ENCODE measurements at regions not wholly inside any gene's neighbourhood (a gene's known extent, or its start where the extent isn't known, plus 50 kb on each side); places are given as distances from the start of the nearest gene placed in this dataset.

- no peak for DNase-seq (ENCODE audit: low read depth in 6 of 9, low spot score in 9 of 9)
- H3K4me3 ChIP-seq (ENCODE audit: low read length in 2 of 2) = no peak overlapping the region
- H3K36me3 ChIP-seq (ENCODE audit: control insufficient read depth in 2 of 2, insufficient read depth in 2 of 2, low read length in 1 of 2) = no peaks in the 10 kb centered on the region
- H3K9me3 ChIP-seq (ENCODE audit: control insufficient read depth in 2 of 2, insufficient read depth in 1 of 2, low read length in 1 of 2) = peaks cover 0 to 10% of the 10 kb centered on the region in 2 donors
- H3K27me3 ChIP-seq (ENCODE audit: control insufficient read depth in 2 of 2, insufficient read depth in 1 of 2, low read length in 1 of 2) = no peaks in the 10 kb centered on the region
- no peak overlapping the region for H3K27ac ChIP-seq (ENCODE audit: low read depth in 1 of 2, low read length in 1 of 2)
- H3K4me1 ChIP-seq (ENCODE audit: control insufficient read depth in 2 of 2, insufficient read depth in 2 of 2, low read length in 2 of 2) = no peaks in the 10 kb centered on the region
- WGBS = 90% methylated on average over 3 of the region's 3 CpGs
These were observed 1235.4 kb upstream of the GJE1 start for GRCh38 chr6:140897349-140897748.

GRCh38 chr6:140893432-140893831, 1239.3 kb upstream of the GJE1 start:
- Histone ChIP-seq H3K27ac (ENCODE audit: low read depth in 1 of 2, low read length in 1 of 2) (no peak overlapping the region), H3K36me3 (ENCODE audit: control insufficient read depth in 2 of 2, insufficient read depth in 2 of 2, low read length in 1 of 2) (no peaks in the 10 kb centered on the region), H3K9me3 (ENCODE audit: control insufficient read depth in 2 of 2, insufficient read depth in 1 of 2, low read length in 1 of 2) (peaks cover 0 to 4% of the 10 kb centered on the region in 2 donors), H3K4me1 (ENCODE audit: control insufficient read depth in 2 of 2, insufficient read depth in 2 of 2, low read length in 2 of 2) (no peaks in the 10 kb centered on the region), H3K4me3 (ENCODE audit: low read length in 2 of 2) (no peak overlapping the region), H3K27me3 (ENCODE audit: control insufficient read depth in 2 of 2, insufficient read depth in 1 of 2, low read length in 1 of 2) (no peaks in the 10 kb centered on the region)
- WGBS = 74% methylated on average over 4 of the region's 4 CpGs
- DNase-seq (ENCODE audit: low read depth in 6 of 9, low spot score in 9 of 9) = no peak

GRCh38 chr6:140879946-140880345, 1252.8 kb upstream of the GJE1 start:
- H3K4me1 ChIP-seq (ENCODE audit: control insufficient read depth in 2 of 2, insufficient read depth in 2 of 2, low read length in 2 of 2) = no peaks in the 10 kb centered on the region
- H3K27ac ChIP-seq (ENCODE audit: low read depth in 1 of 2, low read length in 1 of 2) = no peak overlapping the region
- no peak for DNase-seq (ENCODE audit: low read depth in 6 of 9, low spot score in 9 of 9)
- no peaks in the 10 kb centered on the region for H3K27me3 ChIP-seq (ENCODE audit: control insufficient read depth in 2 of 2, insufficient read depth in 1 of 2, low read length in 1 of 2)
- no peaks in the 10 kb centered on the region for H3K36me3 ChIP-seq (ENCODE audit: control insufficient read depth in 2 of 2, insufficient read depth in 2 of 2, low read length in 1 of 2)
- no peak overlapping the region for H3K4me3 ChIP-seq (ENCODE audit: low read length in 2 of 2)
- no peaks in the 10 kb centered on the region for H3K9me3 ChIP-seq (ENCODE audit: control insufficient read depth in 2 of 2, insufficient read depth in 1 of 2, low read length in 1 of 2)

GRCh38 chr6:140874066-140874465, 1258.7 kb upstream of the GJE1 start:
- DNase-seq (ENCODE audit: low read depth in 6 of 9, low spot score in 9 of 9) = no peak
- H3K36me3 ChIP-seq (ENCODE audit: control insufficient read depth in 2 of 2, insufficient read depth in 2 of 2, low read length in 1 of 2) = no peaks in the 10 kb centered on the region
- no peaks in the 10 kb centered on the region for H3K9me3 ChIP-seq (ENCODE audit: control insufficient read depth in 2 of 2, insufficient read depth in 1 of 2, low read length in 1 of 2)
- WGBS = 96% methylated on average over 3 of the region's 3 CpGs
- H3K4me1 ChIP-seq (ENCODE audit: control insufficient read depth in 2 of 2, insufficient read depth in 2 of 2, low read length in 2 of 2) = no peaks in the 10 kb centered on the region
- no peak overlapping the region for H3K27ac ChIP-seq (ENCODE audit: low read depth in 1 of 2, low read length in 1 of 2)
- H3K27me3 ChIP-seq (ENCODE audit: control insufficient read depth in 2 of 2, insufficient read depth in 1 of 2, low read length in 1 of 2) = no peaks in the 10 kb centered on the region
- no peak overlapping the region for H3K4me3 ChIP-seq (ENCODE audit: low read length in 2 of 2)

GRCh38 chr6:140872885-140873284, 1259.8 kb upstream of the GJE1 start:
- DNase-seq (ENCODE audit: low read depth in 6 of 9, low spot score in 9 of 9) = no peak
- Histone ChIP-seq H3K36me3 (ENCODE audit: control insufficient read depth in 2 of 2, insufficient read depth in 2 of 2, low read length in 1 of 2) (no peaks in the 10 kb centered on the region), H3K27me3 (ENCODE audit: control insufficient read depth in 2 of 2, insufficient read depth in 1 of 2, low read length in 1 of 2) (no peaks in the 10 kb centered on the region), H3K4me1 (ENCODE audit: control insufficient read depth in 2 of 2, insufficient read depth in 2 of 2, low read length in 2 of 2) (no peaks in the 10 kb centered on the region), H3K9me3 (ENCODE audit: control insufficient read depth in 2 of 2, insufficient read depth in 1 of 2, low read length in 1 of 2) (no peaks in the 10 kb centered on the region), H3K4me3 (ENCODE audit: low read length in 2 of 2) (no peak overlapping the region), H3K27ac (ENCODE audit: low read depth in 1 of 2, low read length in 1 of 2) (no peak overlapping the region)

GRCh38 chr6:140871911-140872310, 1260.8 kb upstream of the GJE1 start:
- H3K27ac ChIP-seq (ENCODE audit: low read depth in 1 of 2, low read length in 1 of 2) = no peak overlapping the region
- H3K4me3 ChIP-seq (ENCODE audit: low read length in 2 of 2) = no peak overlapping the region
- H3K9me3 ChIP-seq (ENCODE audit: control insufficient read depth in 2 of 2, insufficient read depth in 1 of 2, low read length in 1 of 2) = no peaks in the 10 kb centered on the region
- no peak for DNase-seq (ENCODE audit: low read depth in 6 of 9, low spot score in 9 of 9)
- no peaks in the 10 kb centered on the region for H3K36me3 ChIP-seq (ENCODE audit: control insufficient read depth in 2 of 2, insufficient read depth in 2 of 2, low read length in 1 of 2)
- no peaks in the 10 kb centered on the region for H3K27me3 ChIP-seq (ENCODE audit: control insufficient read depth in 2 of 2, insufficient read depth in 1 of 2, low read length in 1 of 2)
- no peaks in the 10 kb centered on the region for H3K4me1 ChIP-seq (ENCODE audit: control insufficient read depth in 2 of 2, insufficient read depth in 2 of 2, low read length in 2 of 2)

- H3K36me3 ChIP-seq (ENCODE audit: control insufficient read depth in 2 of 2, insufficient read depth in 2 of 2, low read length in 1 of 2) = no peaks in the 10 kb centered on the region
- no peak overlapping the region for H3K4me3 ChIP-seq (ENCODE audit: low read length in 2 of 2)
- H3K27me3 ChIP-seq (ENCODE audit: control insufficient read depth in 2 of 2, insufficient read depth in 1 of 2, low read length in 1 of 2) = no peaks in the 10 kb centered on the region
- H3K9me3 ChIP-seq (ENCODE audit: control insufficient read depth in 2 of 2, insufficient read depth in 1 of 2, low read length in 1 of 2) = peaks cover 0 to under 1% of the 10 kb centered on the region in 2 donors
- no peak for DNase-seq (ENCODE audit: low read depth in 6 of 9, low spot score in 9 of 9)
- no peaks in the 10 kb centered on the region for H3K4me1 ChIP-seq (ENCODE audit: control insufficient read depth in 2 of 2, insufficient read depth in 2 of 2, low read length in 2 of 2)
- no peak overlapping the region for H3K27ac ChIP-seq (ENCODE audit: low read depth in 1 of 2, low read length in 1 of 2)
These were observed 1265.4 kb upstream of the GJE1 start for GRCh38 chr6:140867336-140867735.

GRCh38 chr6:140858381-140858971, 1274.2 kb upstream of the GJE1 start:
- Histone ChIP-seq H3K9me3 (ENCODE audit: control insufficient read depth in 2 of 2, insufficient read depth in 1 of 2, low read length in 1 of 2) (peaks cover 0 to 4% of the 10 kb centered on the region in 2 donors), H3K27ac (ENCODE audit: low read depth in 1 of 2, low read length in 1 of 2) (no peak overlapping the region), H3K4me1 (ENCODE audit: control insufficient read depth in 2 of 2, insufficient read depth in 2 of 2, low read length in 2 of 2) (no peaks in the 10 kb centered on the region), H3K36me3 (ENCODE audit: control insufficient read depth in 2 of 2, insufficient read depth in 2 of 2, low read length in 1 of 2) (no peaks in the 10 kb centered on the region), H3K27me3 (ENCODE audit: control insufficient read depth in 2 of 2, insufficient read depth in 1 of 2, low read length in 1 of 2) (no peaks in the 10 kb centered on the region), H3K4me3 (ENCODE audit: low read length in 2 of 2) (no peak overlapping the region)
- 91% methylated on average over 10 of the region's 10 CpGs for WGBS
- no peak for DNase-seq (ENCODE audit: low read depth in 6 of 9, low spot score in 9 of 9)

- H3K4me1 ChIP-seq (ENCODE audit: control insufficient read depth in 2 of 2, insufficient read depth in 2 of 2, low read length in 2 of 2) = no peaks in the 10 kb centered on the region
- H3K27me3 ChIP-seq (ENCODE audit: control insufficient read depth in 2 of 2, insufficient read depth in 1 of 2, low read length in 1 of 2) = no peaks in the 10 kb centered on the region
- no peak for DNase-seq (ENCODE audit: low read depth in 6 of 9, low spot score in 9 of 9)
- 84% methylated on average over 1 of the region's 1 CpG for WGBS
- no peak overlapping the region for H3K27ac ChIP-seq (ENCODE audit: low read depth in 1 of 2, low read length in 1 of 2)
- peaks cover 0 to 4% of the 10 kb centered on the region in 2 donors for H3K9me3 ChIP-seq (ENCODE audit: control insufficient read depth in 2 of 2, insufficient read depth in 1 of 2, low read length in 1 of 2)
- no peak overlapping the region for H3K4me3 ChIP-seq (ENCODE audit: low read length in 2 of 2)
- no peaks in the 10 kb centered on the region for H3K36me3 ChIP-seq (ENCODE audit: control insufficient read depth in 2 of 2, insufficient read depth in 2 of 2, low read length in 1 of 2)
These were observed 1274.9 kb upstream of the GJE1 start for GRCh38 chr6:140857739-140858380.

Data from thymus (tissue), 11 donors.